Thyroid gland (tissue), 4 donors: ENCODE measurements at regions not wholly inside any gene's neighbourhood (a gene's known extent, or its start where the extent isn't known, plus 50 kb on each side); places are given as distances from the start of the nearest gene placed in this dataset.

Experiments
- DNase-seq, 2 donors: peaks; one replicate each; pipeline ENCODE4 v3.0.0-alpha.2; 2019
- H3K27ac ChIP-seq, 3 donors: fragments of 200-600 bp; sonication (generic); 1 replicate in 2 of 3; 2 replicates in 1 of 3; pipeline ENCODE4 v1.5.1; 2016 to 2019; ENCODE audit warnings: mild to moderate bottlenecking in 1 of 3, moderate library complexity in 1 of 3
- H3K27me3 ChIP-seq: fragments of 200-600 bp; sonication (generic); one replicate; pipeline ENCODE4 v1.5.1; 2019
- H3K36me3 ChIP-seq, 2 donors: fragments of 200-600 bp; sonication (generic); one replicate each; pipeline ENCODE4 v1.5.1; 2016 to 2019
- H3K4me1 ChIP-seq, 2 donors: fragments of 200-600 bp; sonication (generic); one replicate each; pipeline ENCODE4 v1.5.1; 2017 to 2019
- H3K4me3 ChIP-seq, 3 donors: fragments of 200-600 bp; sonication (generic); replicated peaks in 1 of 3; 1 replicate in 2 of 3; 2 replicates in 1 of 3; pipeline ENCODE4 v1.5.1; 2016; ENCODE audit warnings: mild to moderate bottlenecking in 1 of 3
- H3K9me3 ChIP-seq: fragments of 200-600 bp; sonication (generic); one replicate; pipeline ENCODE4 v1.5.1; 2017
- POLR2A ChIP-seq, 2 donors: fragments of 450-650 bp; IDR thresholded peaks; one replicate each; pipeline ENCODE4 v1.6.1; 2017; ENCODE audit warnings: antibody characterized with exemption in 2 of 2, mild to moderate bottlenecking in 2 of 2, moderate library complexity in 1 of 2
- WGBS, 2 donors: methylation state at CpG; one replicate each; pipeline ENCODE4 v1.1.5; 2017; 5-methylcytosine and 5-hydroxymethylcytosine counted together
- intact Hi-C: fragments of 100-400 bp; cut with DNase I; formaldehyde crosslinking; loops from one replicate; pipeline ENCODE4 v1.15.1; 2023
- TF ChIP-seq, protein P1 (sequence below), 6 experiments: fragments of 200-600 bp in 3 of 6; fragments of 450-650 bp in 3 of 6; sonication (generic) in 3 of 6; IDR thresholded peaks; one replicate each; pipeline ENCODE4 v1.5.1; 2016 to 2019; ENCODE audit warnings: antibody characterized with exemption in 6 of 6, mild to moderate bottlenecking in 2 of 6, inconsistent platforms in 1 of 6, moderate library complexity in 1 of 6

DNA sequence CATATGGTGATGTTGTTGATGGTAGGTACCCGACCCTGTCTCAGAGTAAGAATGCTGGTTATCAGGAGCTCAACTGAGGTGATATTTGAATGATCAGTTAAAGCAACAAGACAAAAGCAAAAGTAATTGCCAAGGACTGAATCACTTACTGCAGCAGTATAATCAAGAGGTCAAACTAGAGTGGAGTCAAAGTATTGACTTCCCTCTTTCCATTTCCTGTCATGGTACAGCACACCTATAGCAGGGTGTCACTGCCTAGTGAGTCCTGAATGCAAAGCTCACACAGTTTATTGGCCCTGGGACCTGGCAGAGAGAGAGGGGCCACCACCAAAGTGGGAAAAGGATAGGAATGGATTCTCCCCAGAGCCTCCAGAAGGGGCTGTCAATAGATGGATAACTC is 886.1 kb upstream of the SORCS1 start:
- 71 to 78% methylated on average over 1 of the region's 1 CpG for WGBS, 2 donors
- H3K4me1 ChIP-seq = no peaks in the 10 kb centered on the region
- no peaks in the 10 kb centered on the region for H3K36me3 ChIP-seq
- no peak for TF ChIP-seq POLR2A (IDR thresholded peaks at IDR 0.05)
- TF ChIP-seq, protein P1, sequence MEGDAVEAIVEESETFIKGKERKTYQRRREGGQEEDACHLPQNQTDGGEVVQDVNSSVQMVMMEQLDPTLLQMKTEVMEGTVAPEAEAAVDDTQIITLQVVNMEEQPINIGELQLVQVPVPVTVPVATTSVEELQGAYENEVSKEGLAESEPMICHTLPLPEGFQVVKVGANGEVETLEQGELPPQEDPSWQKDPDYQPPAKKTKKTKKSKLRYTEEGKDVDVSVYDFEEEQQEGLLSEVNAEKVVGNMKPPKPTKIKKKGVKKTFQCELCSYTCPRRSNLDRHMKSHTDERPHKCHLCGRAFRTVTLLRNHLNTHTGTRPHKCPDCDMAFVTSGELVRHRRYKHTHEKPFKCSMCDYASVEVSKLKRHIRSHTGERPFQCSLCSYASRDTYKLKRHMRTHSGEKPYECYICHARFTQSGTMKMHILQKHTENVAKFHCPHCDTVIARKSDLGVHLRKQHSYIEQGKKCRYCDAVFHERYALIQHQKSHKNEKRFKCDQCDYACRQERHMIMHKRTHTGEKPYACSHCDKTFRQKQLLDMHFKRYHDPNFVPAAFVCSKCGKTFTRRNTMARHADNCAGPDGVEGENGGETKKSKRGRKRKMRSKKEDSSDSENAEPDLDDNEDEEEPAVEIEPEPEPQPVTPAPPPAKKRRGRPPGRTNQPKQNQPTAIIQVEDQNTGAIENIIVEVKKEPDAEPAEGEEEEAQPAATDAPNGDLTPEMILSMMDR (IDR thresholded peaks at IDR 0.05) = no peak
- no peak for DNase-seq
- H3K27ac ChIP-seq = no peak overlapping the region
- no peaks in the 10 kb centered on the region for H3K27me3 ChIP-seq
- intact Hi-C loops = no loop called here
- H3K4me3 ChIP-seq = no peak overlapping the region
- no peaks in the 10 kb centered on the region for H3K9me3 ChIP-seq

DNA sequence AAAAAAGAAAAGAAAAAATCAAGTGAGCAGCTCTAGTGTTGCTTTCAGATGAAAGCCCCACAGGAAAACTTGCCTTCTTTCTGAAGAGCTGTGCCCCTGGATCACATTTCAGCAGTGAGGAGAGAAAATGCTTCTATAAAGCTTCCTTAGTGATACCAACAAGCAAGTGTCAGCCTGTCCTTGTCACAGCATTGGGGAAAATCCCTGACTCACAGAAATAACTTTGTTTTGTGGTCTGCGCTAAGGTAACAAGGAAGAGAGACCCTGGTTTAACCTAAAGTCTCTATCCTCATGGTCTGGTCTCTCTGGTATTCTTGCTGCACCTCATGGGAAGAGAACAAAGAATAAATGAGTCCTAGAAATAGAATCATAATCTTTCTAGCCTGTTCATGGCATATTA is 885.2 kb upstream of the SORCS1 start:
- DNase-seq = no peak
- WGBS, 2 donors = 81 to 93% methylated on average over 1 of the region's 1 CpG
- no peaks in the 10 kb centered on the region for H3K27me3 ChIP-seq
- TF ChIP-seq POLR2A (IDR thresholded peaks at IDR 0.05) = no peak
- TF ChIP-seq, protein P1 (IDR thresholded peaks at IDR 0.05) = no peak
- no peak overlapping the region for H3K27ac ChIP-seq
- no peaks in the 10 kb centered on the region for H3K36me3 ChIP-seq
- no peaks in the 10 kb centered on the region for H3K9me3 ChIP-seq
- no peaks in the 10 kb centered on the region for H3K4me1 ChIP-seq
- intact Hi-C loops = no loop called here
- no peak overlapping the region for H3K4me3 ChIP-seq

DNA sequence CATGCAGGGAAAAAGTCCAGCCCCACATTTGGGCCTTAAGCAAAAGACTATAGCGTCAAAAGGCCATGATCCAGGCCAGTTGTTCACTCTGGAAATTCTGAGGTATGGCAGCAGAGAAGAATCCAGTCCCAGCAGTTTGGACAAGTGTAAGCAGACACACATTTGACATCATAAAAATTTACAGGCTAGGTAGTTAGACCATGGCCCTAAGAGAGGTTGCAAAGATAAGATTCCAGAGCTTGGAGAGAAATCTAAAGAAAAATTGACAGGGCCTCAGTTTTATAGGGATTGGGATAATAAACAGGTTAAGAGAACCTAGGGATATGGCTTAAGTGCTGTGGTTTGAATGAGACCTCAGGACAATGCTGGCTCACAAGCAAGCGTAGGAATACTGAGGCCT is 884.4 kb upstream of the SORCS1 start:
- H3K9me3 ChIP-seq = no peaks in the 10 kb centered on the region
- no peak overlapping the region for H3K4me3 ChIP-seq
- H3K36me3 ChIP-seq = no peaks in the 10 kb centered on the region
- TF ChIP-seq, protein P1 (IDR thresholded peaks at IDR 0.05) = no peak
- WGBS, 2 donors = 95% methylated on average over 2 of the region's 2 CpGs
- intact Hi-C loops = no loop called here
- no peak for DNase-seq
- H3K4me1 ChIP-seq = no peaks in the 10 kb centered on the region
- H3K27me3 ChIP-seq = no peaks in the 10 kb centered on the region
- no peak overlapping the region for H3K27ac ChIP-seq

DNA sequence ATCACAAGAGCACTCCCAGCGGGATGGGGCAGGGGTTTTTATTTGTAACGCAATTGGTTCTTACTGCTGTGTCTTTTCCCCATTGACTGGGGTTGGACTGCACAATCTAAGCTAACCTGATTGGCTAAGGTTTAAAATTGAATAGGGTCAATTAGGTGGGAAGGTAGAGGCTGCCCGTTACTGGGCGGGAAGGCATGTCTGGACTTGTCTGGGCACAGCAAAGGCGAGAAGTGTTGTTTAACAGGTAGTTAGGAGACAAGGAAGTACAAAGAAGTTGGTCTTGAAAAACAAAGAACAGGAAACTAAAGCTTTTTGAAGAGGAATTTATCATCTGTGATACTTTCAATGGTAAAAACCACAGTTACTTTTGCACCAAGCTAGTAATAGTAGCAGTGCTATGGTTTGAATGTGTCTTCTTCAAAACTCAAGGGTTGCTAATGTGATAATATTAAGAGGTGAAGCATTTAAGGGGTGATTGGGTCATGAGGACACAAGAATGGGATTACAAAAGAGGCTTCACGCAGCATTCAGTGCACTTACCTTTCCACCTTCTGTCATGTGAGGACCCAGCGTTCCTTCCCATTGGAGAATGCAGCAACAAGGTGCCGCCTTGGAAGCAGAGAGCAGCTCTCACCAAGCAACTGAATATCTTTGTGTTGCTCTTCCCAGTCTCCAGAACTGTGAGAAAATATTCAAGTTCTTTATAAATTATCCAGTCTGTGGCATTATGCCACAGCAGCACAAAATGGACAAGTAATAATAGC is 875.5 kb upstream of the SORCS1 start:
- no peaks in the 10 kb centered on the region for H3K9me3 ChIP-seq
- H3K4me1 ChIP-seq = no peaks in the 10 kb centered on the region
- H3K36me3 ChIP-seq = no peaks in the 10 kb centered on the region
- intact Hi-C loops = no loop called here
- no peak overlapping the region for H3K4me3 ChIP-seq
- TF ChIP-seq, protein P1 (IDR thresholded peaks at IDR 0.05) = no peak
- no peak for TF ChIP-seq POLR2A (IDR thresholded peaks at IDR 0.05)
- H3K27me3 ChIP-seq = no peaks in the 10 kb centered on the region
- no peak for DNase-seq
- H3K27ac ChIP-seq = no peak overlapping the region
- WGBS, 2 donors = 86 to 95% methylated on average over 8 of the region's 8 CpGs

DNA sequence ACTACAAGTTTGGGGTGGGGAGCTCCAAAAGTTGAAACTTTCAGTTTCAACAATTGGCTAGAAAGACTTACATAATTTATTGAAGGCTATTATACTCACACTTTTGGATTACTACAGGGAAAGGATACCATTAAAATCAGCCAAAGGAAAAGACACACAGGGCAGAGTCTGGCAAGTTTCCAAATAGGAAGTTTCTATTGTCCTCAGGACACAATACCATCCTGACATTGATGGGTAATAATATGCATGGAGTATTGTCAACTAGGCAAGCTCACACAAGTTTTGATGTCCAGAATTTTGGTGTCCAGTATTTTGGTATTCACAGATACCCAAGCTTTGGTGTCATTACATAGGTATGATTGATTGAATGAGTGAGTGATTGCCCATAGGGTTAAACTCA is 872.6 kb upstream of the SORCS1 start:
- H3K27me3 ChIP-seq = no peaks in the 10 kb centered on the region
- intact Hi-C loops = no loop called here
- TF ChIP-seq, protein P1 (IDR thresholded peaks at IDR 0.05) = no peak
- no peak for TF ChIP-seq POLR2A (IDR thresholded peaks at IDR 0.05)

More for the DNA sequence above, 872.6 kb upstream of the SORCS1 start:
- no peak overlapping the region for H3K27ac ChIP-seq
- no peak overlapping the region for H3K4me3 ChIP-seq
- no peak for DNase-seq
- H3K9me3 ChIP-seq = no peaks in the 10 kb centered on the region
- H3K4me1 ChIP-seq = no peaks in the 10 kb centered on the region
- no peaks in the 10 kb centered on the region for H3K36me3 ChIP-seq
